B cell (primary cell): ENCODE measurements at regions not wholly inside any gene's neighbourhood (a gene's known extent, or its start where the extent isn't known, plus 50 kb on each side); places are given as distances from the start of the nearest gene placed in this dataset.

ENCODE experiments used
- ATAC-seq: fragments of 200-7000 bp; cut with Tn5 transposase; one replicate; pipeline ENCODE4 v1.10.0; 2021; ENCODE audit warnings: low read depth, mild to moderate bottlenecking, moderate number of reproducible peaks, moderate library complexity
- CTCF ChIA-PET: fragments of 350-600 bp; sonication (Branson Sonifier 250); formaldehyde crosslinking; loops from one replicate; lab custom pipeline; 2021; ENCODE audit warnings: antibody characterized with exemption, inconsistent platforms; lab: Charles Lee
- POLR2A ChIA-PET: fragments of 350-600 bp; sonication (Branson Sonifier 250); formaldehyde crosslinking; loops from one replicate; lab custom pipeline; 2021; ENCODE audit warnings: antibody characterized with exemption; lab: Charles Lee
- DNase-seq: peaks from one replicate; pipeline ENCODE4 v3.0.0; 2013
- H2AFZ ChIP-seq: 2 replicates; pipeline ENCODE4 v1.6.1; 2012; ENCODE audit warnings: mild to moderate bottlenecking, low read depth, low read length; ENCODE audit not compliant: insufficient read depth, poor library complexity, severe bottlenecking
- H3K27ac ChIP-seq, 2 donors: 1 replicate in 1 of 2; 2 replicates in 1 of 2; pipeline ENCODE4 v1.5.1; 2012 to 2013; ENCODE audit warnings: low read length in 2 of 2, mild to moderate bottlenecking in 2 of 2, moderate library complexity in 1 of 2
- H3K27me3 ChIP-seq, 4 experiments: fragments of 200-600 bp in 1 of 4; sonication (generic) in 1 of 4; replicated peaks in 1 of 4; 1 replicate in 2 of 4; 2 replicates in 2 of 4; pipeline versions ENCODE4 v1.6.1 to v1.7.0; 2013 to 2016; ENCODE audit warnings: low read length in 3 of 4, mild to moderate bottlenecking in 2 of 4, mixed read lengths in 1 of 4, moderate library complexity in 1 of 4; ENCODE audit not compliant: insufficient read depth in 4 of 4, control insufficient read depth in 3 of 4; ENCODE audit errors: control extremely low read depth in 1 of 4
- H3K36me3 ChIP-seq, 2 experiments: replicated peaks in 1 of 2; 1 replicate in 1 of 2; 2 replicates in 1 of 2; pipeline versions ENCODE4 v1.6.1 to v1.7.1; 2013; ENCODE audit warnings: low read length in 1 of 2; ENCODE audit not compliant: insufficient read depth in 2 of 2, control insufficient read depth in 1 of 2; ENCODE audit errors: control extremely low read depth in 1 of 2, extremely low read depth in 1 of 2
- H3K4me1 ChIP-seq, 2 donors: fragments of 200-600 bp in 1 of 2; sonication (generic) in 1 of 2; 1 replicate in 1 of 2; 2 replicates in 1 of 2; pipeline versions ENCODE4 v1.5.1 to v1.6.1; 2013 to 2017; ENCODE audit warnings: low read length in 2 of 2; ENCODE audit not compliant: control insufficient read depth in 2 of 2, insufficient read depth in 2 of 2
- H3K4me2 ChIP-seq: replicated peaks from 2 replicates; pipeline ENCODE3; 2012; ENCODE audit warnings: mild to moderate bottlenecking, low read depth, low read length; ENCODE audit not compliant: poor library complexity, severe bottlenecking
- H3K4me3 ChIP-seq, 5 experiments: fragments of 200-600 bp in 1 of 5; sonication (generic) in 1 of 5; 1 replicate in 3 of 5; 2 replicates in 2 of 5; pipeline versions ENCODE4 v1.5.1 to v1.7.0; 2011 to 2016; ENCODE audit warnings: low read length in 4 of 5, mild to moderate bottlenecking in 4 of 5, low read depth in 2 of 5, control low read depth in 1 of 5, moderate library complexity in 1 of 5; ENCODE audit not compliant: insufficient read depth in 1 of 5; ENCODE audit errors: control extremely low read depth in 1 of 5, extremely low read depth in 1 of 5
- H3K79me2 ChIP-seq: fragments of 200-600 bp; sonication (generic); one replicate; pipeline ENCODE4 v1.6.0; 2016; ENCODE audit warnings: low read length; ENCODE audit not compliant: control insufficient read depth, insufficient read depth
- H3K9ac ChIP-seq: fragments of 200-600 bp; sonication (generic); 2 replicates; pipeline ENCODE4 v1.6.1; 2017; ENCODE audit warnings: mild to moderate bottlenecking, low read length, moderate library complexity
- H3K9me3 ChIP-seq, 3 donors: one replicate each; pipeline versions ENCODE4 v1.6.1 to v1.7.1; 2013; ENCODE audit warnings: low read length in 2 of 3; ENCODE audit not compliant: control insufficient read depth in 2 of 3, insufficient read depth in 1 of 3; ENCODE audit errors: control extremely low read depth in 1 of 3
- H4K20me1 ChIP-seq: 2 replicates; pipeline ENCODE4 v1.6.0; 2012; ENCODE audit warnings: mild to moderate bottlenecking, low read length; ENCODE audit not compliant: insufficient read depth, control insufficient read depth, poor library complexity, severe bottlenecking
- H3K27ac Mint-ChIP-seq: one replicate; pipeline ENCODE4 v1.8.0; 2021; ENCODE audit warnings: mixed read lengths
- H3K27me3 Mint-ChIP-seq: one replicate; pipeline ENCODE4 v1.8.0; 2021; ENCODE audit warnings: mixed read lengths
- H3K4me1 Mint-ChIP-seq: one replicate; pipeline ENCODE4 v1.8.0; 2021; ENCODE audit warnings: mixed read lengths
- H3K4me3 Mint-ChIP-seq: one replicate; pipeline ENCODE4 v1.8.0; 2021; ENCODE audit warnings: mixed read lengths
- H3K9me3 Mint-ChIP-seq: one replicate; pipeline ENCODE4 v1.8.0; 2022; ENCODE audit warnings: mixed read lengths; ENCODE audit not compliant: insufficient read depth
- EZH2 ChIP-seq: IDR thresholded peaks from 2 replicates; pipeline ENCODE4 v1.6.1; 2012; ENCODE audit warnings: borderline replicate concordance, low read depth, mild to moderate bottlenecking, moderate library complexity, low read length; ENCODE audit not compliant: insufficient read depth, poor library complexity, severe bottlenecking
- WGBS: methylation state at CpG from one replicate; pipeline ENCODE4 v1.1.5; 2013; ENCODE audit warnings: missing lambda C conversion rate; ENCODE audit not compliant: insufficient coverage; 5-methylcytosine and 5-hydroxymethylcytosine counted together
- intact Hi-C: fragments of 100-400 bp; cut with micrococcal nuclease; formaldehyde crosslinking; loops from one replicate; pipeline ENCODE4 v1.10.0; 2022
- TF ChIP-seq, protein P1 (sequence below): fragments of 200-600 bp; IDR thresholded peaks from one replicate; pipeline ENCODE4 v1.8.0; 2022; ENCODE audit warnings: antibody characterized with exemption, mild to moderate bottlenecking

DNA sequence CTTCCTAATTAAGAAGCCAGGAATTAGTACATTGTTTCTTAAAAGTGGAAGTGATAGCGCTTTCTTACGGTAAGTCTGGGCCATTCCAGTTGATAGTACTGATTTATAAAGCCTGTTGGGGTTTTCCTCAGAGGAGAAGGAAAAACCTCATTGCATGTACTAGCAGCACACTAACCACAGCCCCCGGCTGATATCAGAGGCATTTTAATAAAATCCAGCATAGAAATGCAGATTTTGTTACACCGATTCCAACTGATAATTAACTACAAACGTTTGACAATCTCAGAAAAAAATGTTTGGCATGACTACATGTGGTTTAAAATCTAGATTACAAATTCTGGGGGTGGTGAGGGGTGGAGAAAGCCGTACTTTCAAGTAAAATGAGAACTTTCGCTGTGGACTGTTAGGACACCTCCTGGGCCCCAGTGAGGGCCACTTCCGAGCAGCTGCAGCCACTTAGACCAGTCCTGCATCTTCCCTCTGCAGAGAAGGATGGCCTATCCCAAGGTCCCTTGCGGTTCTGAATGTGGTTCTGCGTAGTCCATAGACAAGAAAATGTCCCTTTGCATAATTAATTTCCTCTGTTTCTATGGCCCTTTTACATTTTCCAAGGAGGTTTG lies 374.4 kb downstream of the NUAK1 start:
- Mint-ChIP-seq H3K9me3 (no peaks in the 10 kb centered on the region), H3K27ac (no peak overlapping the region), H3K27me3 (peaks cover 5% of the 10 kb centered on the region), H3K4me1 (peaks cover 15% of the 10 kb centered on the region), H3K4me3 (no peak overlapping the region)
- Histone ChIP-seq H2AFZ (no peak overlapping the region), H3K79me2 (no peaks in the 10 kb centered on the region), H3K9ac (no peak overlapping the region), H3K4me1 (peaks cover 0 to 4% of the 10 kb centered on the region in 2 donors), H3K4me2 (no peak overlapping the region), H4K20me1 (no peaks in the 10 kb centered on the region), H3K4me3 (no peak overlapping the region), H3K27ac (no peak overlapping the region), H3K36me3 (no peaks in the 10 kb centered on the region), H3K27me3 (no peaks in the 10 kb centered on the region), H3K9me3 (no peaks in the 10 kb centered on the region)
- intact Hi-C loops = no loop called here
- CTCF ChIA-PET = no interaction called here
- DNase-seq = no peak
- no peak for ATAC-seq
- POLR2A ChIA-PET = no interaction called here
- 84% methylated on average over 3 of the region's 10 CpGs for WGBS
- TF ChIP-seq EZH2 = no peak
- TF ChIP-seq, protein P1, sequence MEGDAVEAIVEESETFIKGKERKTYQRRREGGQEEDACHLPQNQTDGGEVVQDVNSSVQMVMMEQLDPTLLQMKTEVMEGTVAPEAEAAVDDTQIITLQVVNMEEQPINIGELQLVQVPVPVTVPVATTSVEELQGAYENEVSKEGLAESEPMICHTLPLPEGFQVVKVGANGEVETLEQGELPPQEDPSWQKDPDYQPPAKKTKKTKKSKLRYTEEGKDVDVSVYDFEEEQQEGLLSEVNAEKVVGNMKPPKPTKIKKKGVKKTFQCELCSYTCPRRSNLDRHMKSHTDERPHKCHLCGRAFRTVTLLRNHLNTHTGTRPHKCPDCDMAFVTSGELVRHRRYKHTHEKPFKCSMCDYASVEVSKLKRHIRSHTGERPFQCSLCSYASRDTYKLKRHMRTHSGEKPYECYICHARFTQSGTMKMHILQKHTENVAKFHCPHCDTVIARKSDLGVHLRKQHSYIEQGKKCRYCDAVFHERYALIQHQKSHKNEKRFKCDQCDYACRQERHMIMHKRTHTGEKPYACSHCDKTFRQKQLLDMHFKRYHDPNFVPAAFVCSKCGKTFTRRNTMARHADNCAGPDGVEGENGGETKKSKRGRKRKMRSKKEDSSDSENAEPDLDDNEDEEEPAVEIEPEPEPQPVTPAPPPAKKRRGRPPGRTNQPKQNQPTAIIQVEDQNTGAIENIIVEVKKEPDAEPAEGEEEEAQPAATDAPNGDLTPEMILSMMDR = no peak

DNA sequence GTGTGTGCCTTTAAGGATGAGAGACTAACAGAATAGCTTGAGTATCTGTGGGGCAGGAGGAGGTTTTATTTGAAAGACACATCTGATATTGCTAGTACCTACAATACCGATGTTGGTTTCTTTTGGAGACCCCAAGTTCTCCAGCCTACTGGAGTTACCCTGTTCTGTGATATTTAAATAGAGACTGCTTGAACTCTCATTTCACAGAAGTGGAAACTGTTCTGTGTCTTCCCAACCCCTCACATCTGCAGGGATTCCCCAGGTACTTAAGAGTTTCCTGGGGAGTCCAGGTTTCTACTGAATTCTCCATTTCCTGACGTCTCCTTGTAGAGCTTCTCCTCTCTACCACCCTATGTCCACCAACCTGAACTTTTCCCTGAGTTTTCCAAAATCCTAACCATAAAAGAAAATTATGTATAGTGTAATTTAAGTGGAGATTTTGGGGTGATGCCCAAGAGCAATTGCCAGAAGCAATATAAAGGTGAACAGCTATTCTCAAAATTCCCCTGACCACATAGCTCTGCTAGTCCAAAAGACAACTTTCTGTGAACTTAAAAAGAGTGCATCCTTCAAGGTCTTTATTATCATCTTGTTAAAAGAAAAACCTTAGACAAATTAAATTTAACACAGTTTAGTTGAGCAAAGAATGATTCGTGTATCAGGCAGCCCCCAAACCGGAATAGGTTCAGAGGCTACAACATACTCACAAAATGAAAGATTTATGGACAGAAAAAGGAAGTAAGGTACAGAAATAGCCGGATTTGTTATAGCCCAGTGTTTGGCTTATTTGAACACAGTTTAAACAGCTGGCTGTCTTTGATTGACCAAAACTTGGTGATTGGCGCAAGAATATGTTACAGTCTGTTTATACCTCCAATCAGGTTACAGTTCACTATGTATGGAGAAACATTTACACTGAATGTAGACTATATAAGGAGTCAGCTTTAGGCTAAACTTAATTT lies 373.4 kb downstream of the NUAK1 start:
- H3K9ac ChIP-seq = no peak overlapping the region

More for the DNA sequence above, 373.4 kb downstream of the NUAK1 start:
- Mint-ChIP-seq H3K27ac (no peak overlapping the region), H3K27me3 (peaks cover 5% of the 10 kb centered on the region), H3K4me3 (no peak overlapping the region), H3K9me3 (no peaks in the 10 kb centered on the region), H3K4me1 (peaks cover 15% of the 10 kb centered on the region)
- Histone ChIP-seq H3K79me2 (no peaks in the 10 kb centered on the region), H4K20me1 (no peaks in the 10 kb centered on the region), H3K4me1 (peaks cover 0 to 4% of the 10 kb centered on the region in 2 donors), H3K4me2 (no peak overlapping the region), H3K4me3 (no peak overlapping the region), H3K27me3 (no peaks in the 10 kb centered on the region), H3K36me3 (no peaks in the 10 kb centered on the region), H3K27ac (no peak overlapping the region), H3K9me3 (no peaks in the 10 kb centered on the region), H2AFZ (no peak overlapping the region)
- ATAC-seq (no peak), DNase-seq (no peak)
- intact Hi-C loops = no loop called here
- no CpG with 5 or more reads among the region's 6 CpGs for WGBS
- TF ChIP-seq EZH2 = no peak
- TF ChIP-seq, protein P1 = no peak
- ChIA-PET POLR2A (no interaction called here), CTCF (no interaction called here)
